AG04450 (cell line): ENCODE measurements at regions not wholly inside any gene's neighbourhood (a gene's known extent, or its start where the extent isn't known, plus 50 kb on each side); places are given as distances from the start of the nearest gene placed in this dataset.

Experiments
- CTCF ChIA-PET: fragments of 300-600, 350-600 bp; formaldehyde crosslinking; extraction: SDS; loops from one replicate; lab custom pipeline; 2022; ENCODE audit warnings: antibody characterized with exemption, inconsistent platforms; lab: Charles Lee
- POLR2A ChIA-PET: fragments of 350-600 bp; formaldehyde crosslinking; extraction: SDS; loops from one replicate; lab custom pipeline; 2021; ENCODE audit warnings: antibody characterized with exemption, inconsistent platforms; lab: Yijun Ruan, JAX
- DNase-seq: peaks from one replicate; pipeline ENCODE4 v3.0.0-alpha.2; 2011; ENCODE audit warnings: low read depth, low spot score
- H3K27ac ChIP-seq: one replicate; pipeline ENCODE4 v1.5.1; 2012; ENCODE audit warnings: low read depth, low read length, control low read depth
- H3K27me3 ChIP-seq: one replicate; pipeline ENCODE4 v1.6.0; 2012; ENCODE audit warnings: low read length; ENCODE audit not compliant: control insufficient read depth, insufficient read depth
- H3K4me3 ChIP-seq: 2 replicates; pipeline ENCODE4 v1.5.1; 2011; ENCODE audit warnings: mild to moderate bottlenecking, low read depth, low read length, control low read depth
- H3K9me3 ChIP-seq: 2 replicates; pipeline ENCODE4 v1.5.1; 2012; ENCODE audit warnings: low read length; ENCODE audit not compliant: control insufficient read depth, insufficient read depth
- TF ChIP-seq, protein P1 (sequence below): IDR thresholded peaks from 2 replicates; pipeline ENCODE4 v1.5.1; 2011; ENCODE audit warnings: low read depth, low read length, control low read depth, inconsistent platforms

DNA sequence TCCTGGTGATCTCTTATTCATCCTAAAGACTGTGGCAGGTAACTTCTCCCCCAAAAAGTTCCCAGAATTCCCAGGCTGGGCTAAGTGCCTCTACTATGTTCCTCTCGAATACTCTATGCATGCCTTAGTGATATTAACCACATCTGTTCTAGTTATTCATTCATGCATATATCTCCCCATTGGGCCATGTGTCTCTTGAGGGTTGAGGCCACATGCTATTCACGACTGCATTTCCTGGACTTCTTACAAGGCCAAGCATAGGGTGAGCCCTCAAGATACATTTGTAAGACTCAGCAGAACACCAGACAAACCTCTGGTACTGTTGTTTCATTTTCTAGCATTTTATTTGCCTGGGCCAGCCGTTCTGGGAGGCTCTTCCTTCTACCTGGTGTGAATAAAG is 117.0 kb downstream of the EN1 start:
- no peak overlapping the region for H3K4me3 ChIP-seq
- H3K27me3 ChIP-seq: no peaks in the 10 kb centered on the region
- CTCF ChIA-PET: no interaction called here
- TF ChIP-seq, protein P1, sequence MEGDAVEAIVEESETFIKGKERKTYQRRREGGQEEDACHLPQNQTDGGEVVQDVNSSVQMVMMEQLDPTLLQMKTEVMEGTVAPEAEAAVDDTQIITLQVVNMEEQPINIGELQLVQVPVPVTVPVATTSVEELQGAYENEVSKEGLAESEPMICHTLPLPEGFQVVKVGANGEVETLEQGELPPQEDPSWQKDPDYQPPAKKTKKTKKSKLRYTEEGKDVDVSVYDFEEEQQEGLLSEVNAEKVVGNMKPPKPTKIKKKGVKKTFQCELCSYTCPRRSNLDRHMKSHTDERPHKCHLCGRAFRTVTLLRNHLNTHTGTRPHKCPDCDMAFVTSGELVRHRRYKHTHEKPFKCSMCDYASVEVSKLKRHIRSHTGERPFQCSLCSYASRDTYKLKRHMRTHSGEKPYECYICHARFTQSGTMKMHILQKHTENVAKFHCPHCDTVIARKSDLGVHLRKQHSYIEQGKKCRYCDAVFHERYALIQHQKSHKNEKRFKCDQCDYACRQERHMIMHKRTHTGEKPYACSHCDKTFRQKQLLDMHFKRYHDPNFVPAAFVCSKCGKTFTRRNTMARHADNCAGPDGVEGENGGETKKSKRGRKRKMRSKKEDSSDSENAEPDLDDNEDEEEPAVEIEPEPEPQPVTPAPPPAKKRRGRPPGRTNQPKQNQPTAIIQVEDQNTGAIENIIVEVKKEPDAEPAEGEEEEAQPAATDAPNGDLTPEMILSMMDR: no peak
- no peak overlapping the region for H3K27ac ChIP-seq
- no peaks in the 10 kb centered on the region for H3K9me3 ChIP-seq
- no peak for DNase-seq
- POLR2A ChIA-PET: no interaction called here

DNA sequence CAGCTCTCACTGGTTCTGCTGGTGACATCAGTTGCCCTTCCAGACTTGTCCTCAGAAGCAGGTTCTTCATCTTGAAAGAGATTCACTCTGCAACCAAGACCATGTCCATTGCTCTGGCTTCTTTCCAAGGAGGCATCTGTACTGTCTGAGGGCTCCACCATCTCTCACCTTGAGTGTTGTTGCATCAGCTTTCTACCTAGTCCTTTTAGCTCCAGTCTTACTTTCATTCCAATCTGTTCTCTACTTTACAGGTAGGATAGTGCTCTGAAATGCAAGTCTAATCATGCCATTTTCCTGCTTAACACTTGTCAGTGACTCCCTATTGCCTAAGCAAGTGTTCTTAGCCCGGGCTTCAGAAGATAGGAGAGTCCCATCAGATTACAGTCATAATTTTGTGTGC is 117.7 kb downstream of the EN1 start:
- TF ChIP-seq, protein P1: no peak
- H3K9me3 ChIP-seq: no peaks in the 10 kb centered on the region
- no peak for DNase-seq
- H3K27ac ChIP-seq: no peak overlapping the region
- ChIA-PET CTCF (no interaction called here), POLR2A (no interaction called here)
- H3K27me3 ChIP-seq: peaks cover 4% of the 10 kb centered on the region
- no peak overlapping the region for H3K4me3 ChIP-seq

DNA sequence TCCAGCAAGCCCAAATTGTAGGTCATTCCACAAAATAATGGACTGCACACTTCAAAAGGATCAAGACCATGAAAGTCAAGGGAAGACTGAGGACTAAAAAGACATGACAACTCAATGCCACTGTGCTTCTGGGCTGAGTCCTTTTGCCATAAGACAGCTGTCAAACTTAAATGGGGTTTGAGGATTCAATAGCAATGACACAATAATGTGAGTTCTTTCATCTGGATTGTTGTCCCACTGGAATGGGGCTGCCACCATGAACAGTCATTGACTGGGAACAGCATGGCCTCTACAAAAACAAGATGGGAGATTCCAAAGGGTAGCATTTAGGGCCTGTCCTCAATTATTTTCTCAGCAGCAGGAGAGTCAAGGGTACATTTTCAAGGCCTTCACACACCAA is 118.5 kb downstream of the EN1 start:
- ChIA-PET POLR2A (no interaction called here), CTCF (no interaction called here)
- H3K4me3 ChIP-seq: no peak overlapping the region
- H3K27me3 ChIP-seq: peaks cover 4% of the 10 kb centered on the region
- DNase-seq: no peak
- H3K27ac ChIP-seq: no peak overlapping the region
- H3K9me3 ChIP-seq: no peaks in the 10 kb centered on the region
- TF ChIP-seq, protein P1: no peak

DNA sequence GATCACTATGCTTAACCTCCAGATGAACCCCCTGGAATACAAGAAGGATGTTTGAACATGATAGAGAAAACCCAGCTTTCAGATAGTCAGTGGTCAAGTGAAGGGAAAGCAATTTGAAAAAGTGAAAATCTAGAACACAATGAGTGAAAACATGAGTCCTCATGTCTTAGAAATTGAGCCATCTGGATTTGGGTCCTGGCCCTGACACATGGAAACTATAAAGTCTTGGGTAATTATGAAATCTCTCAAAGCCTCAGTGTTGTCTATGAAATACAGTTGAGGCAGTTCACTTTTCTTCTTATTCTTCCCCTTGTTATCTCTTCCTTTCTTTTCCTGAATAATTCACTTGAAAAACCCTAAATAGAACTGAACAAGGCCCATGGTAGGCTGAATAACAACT is 120.6 kb downstream of the EN1 start:
- ChIA-PET POLR2A (no interaction called here), CTCF (no interaction called here)
- DNase-seq: no peak
- H3K4me3 ChIP-seq: no peak overlapping the region
- TF ChIP-seq, protein P1: no peak
- peaks cover 4% of the 10 kb centered on the region for H3K27me3 ChIP-seq
- H3K9me3 ChIP-seq: no peaks in the 10 kb centered on the region
- no peak overlapping the region for H3K27ac ChIP-seq

DNA sequence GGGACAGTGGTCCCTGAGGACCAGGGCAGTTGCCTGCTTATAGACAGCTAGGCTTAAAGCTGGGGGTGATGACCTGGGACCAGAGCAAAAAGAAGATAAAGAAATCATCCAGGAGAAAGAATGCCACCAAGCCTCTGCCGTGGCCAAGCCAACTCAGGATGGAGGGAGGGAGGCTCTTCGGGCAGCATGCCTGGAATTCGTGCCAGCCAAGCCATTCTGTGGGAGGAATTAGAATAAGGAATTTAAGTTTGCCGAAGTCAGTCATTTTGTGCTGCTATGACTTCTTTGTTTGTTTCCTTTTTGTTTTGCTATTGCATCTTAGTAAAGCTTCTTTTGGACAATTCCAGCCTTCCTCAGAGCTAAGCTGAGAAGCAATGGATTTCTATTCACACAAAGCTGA is 124.1 kb downstream of the EN1 start:
- DNase-seq: no peak
- POLR2A ChIA-PET: no interaction called here
- Histone ChIP-seq H3K27ac (no peak overlapping the region), H3K4me3 (no peak overlapping the region), H3K27me3 (peaks cover 4% of the 10 kb centered on the region), H3K9me3 (no peaks in the 10 kb centered on the region)
- CTCF ChIA-PET: no interaction called here
- TF ChIP-seq, protein P1: no peak
